Neural progenitor cell (in vitro differentiated cells): ENCODE measurements at regions not wholly inside any gene's neighbourhood (a gene's known extent, or its start where the extent isn't known, plus 50 kb on each side); places are given as distances from the start of the nearest gene placed in this dataset.

ENCODE experiments used
- DNase-seq: peaks from one replicate; pipeline ENCODE4 v3.0.0-alpha.2; 2016; ENCODE audit warnings: low spot score
- H2AFZ ChIP-seq: fragments of 200-600 bp; sonication (generic); replicated peaks from 2 replicates; pipeline ENCODE4 v1.6.1; 2016; ENCODE audit warnings: antibody characterized with exemption
- H3F3A ChIP-seq: fragments of 200-600 bp; sonication (generic); 2 replicates; pipeline ENCODE4 v1.6.1; 2016; ENCODE audit warnings: antibody characterized with exemption, low read depth
- H3K27ac ChIP-seq: fragments of 200-600 bp; sonication (generic); 2 replicates; pipeline ENCODE4 v1.5.1; 2016; ENCODE audit warnings: mild to moderate bottlenecking
- H3K27me3 ChIP-seq: fragments of 200-600 bp; sonication (generic); 2 replicates; pipeline ENCODE4 v1.6.1; 2016; ENCODE audit warnings: mild to moderate bottlenecking, moderate library complexity
- H3K36me3 ChIP-seq: fragments of 200-600 bp; sonication (generic); 2 replicates; pipeline ENCODE4 v1.5.1; 2016
- H3K4me1 ChIP-seq: fragments of 200-600 bp; sonication (generic); 2 replicates; pipeline ENCODE4 v1.6.1; 2016; ENCODE audit warnings: mixed run types
- H3K4me2 ChIP-seq: fragments of 200-600 bp; sonication (generic); 2 replicates; pipeline ENCODE4 v1.6.1; 2016
- H3K4me3 ChIP-seq: fragments of 200-600 bp; sonication (generic); 2 replicates; pipeline ENCODE4 v1.5.1; 2016
- H3K79me2 ChIP-seq: fragments of 200-600 bp; sonication (generic); 2 replicates; pipeline ENCODE4 v1.6.1; 2016; ENCODE audit warnings: low read depth
- H3K9ac ChIP-seq: fragments of 200-600 bp; sonication (generic); 2 replicates; pipeline ENCODE4 v1.6.1; 2016
- H3K9me3 ChIP-seq: fragments of 200-600 bp; sonication (generic); 2 replicates; pipeline ENCODE4 v1.5.1; 2016; ENCODE audit warnings: low read depth
- H4K20me1 ChIP-seq: fragments of 200-600 bp; sonication (generic); 2 replicates; pipeline ENCODE4 v1.6.1; 2016; ENCODE audit warnings: low read depth
- H3K27ac Mint-ChIP-seq: 3 replicates; pipeline ENCODE4 v1.8.0; 2021; ENCODE audit warnings: mixed read lengths
- H3K27me3 Mint-ChIP-seq: 2 replicates; pipeline ENCODE4 v1.8.0; 2022; ENCODE audit warnings: low read depth, mild to moderate bottlenecking, inconsistent platforms, moderate library complexity, mixed read lengths; ENCODE audit not compliant: insufficient read depth
- H3K36me3 Mint-ChIP-seq: 3 replicates; pipeline ENCODE4 v1.8.0; 2021; ENCODE audit warnings: mixed read lengths
- H3K4me1 Mint-ChIP-seq: 3 replicates; pipeline ENCODE4 v1.8.0; 2021; ENCODE audit warnings: mixed read lengths
- H3K4me3 Mint-ChIP-seq: 3 replicates; pipeline ENCODE4 v1.8.0; 2021; ENCODE audit warnings: mild to moderate bottlenecking, moderate library complexity, mixed read lengths
- H3K9me3 Mint-ChIP-seq: 3 replicates; pipeline ENCODE4 v1.8.0; 2020; ENCODE audit warnings: mixed read lengths
- EZH2 ChIP-seq: fragments of 200-600 bp; sonication (generic); IDR thresholded peaks from 2 replicates; pipeline ENCODE4 v1.6.1; 2017; ENCODE audit warnings: antibody characterized with exemption, mild to moderate bottlenecking, moderate library complexity
- EZH2phosphoT487 ChIP-seq: fragments of 200-600 bp; sonication (generic); IDR thresholded peaks from 2 replicates; pipeline ENCODE4 v1.6.1; 2017; ENCODE audit warnings: antibody characterized with exemption
- TF ChIP-seq, protein P1 (sequence below): fragments of 200-600 bp; sonication (generic); IDR thresholded peaks from 2 replicates; pipeline ENCODE4 v1.5.1; 2017; ENCODE audit warnings: antibody characterized with exemption, mild to moderate bottlenecking

- H3K4me2 ChIP-seq, result no peak overlapping the region
These were observed 245.4 kb upstream of the ANKH start for GRCh38 chr5:15116996-15117395.

DNA sequence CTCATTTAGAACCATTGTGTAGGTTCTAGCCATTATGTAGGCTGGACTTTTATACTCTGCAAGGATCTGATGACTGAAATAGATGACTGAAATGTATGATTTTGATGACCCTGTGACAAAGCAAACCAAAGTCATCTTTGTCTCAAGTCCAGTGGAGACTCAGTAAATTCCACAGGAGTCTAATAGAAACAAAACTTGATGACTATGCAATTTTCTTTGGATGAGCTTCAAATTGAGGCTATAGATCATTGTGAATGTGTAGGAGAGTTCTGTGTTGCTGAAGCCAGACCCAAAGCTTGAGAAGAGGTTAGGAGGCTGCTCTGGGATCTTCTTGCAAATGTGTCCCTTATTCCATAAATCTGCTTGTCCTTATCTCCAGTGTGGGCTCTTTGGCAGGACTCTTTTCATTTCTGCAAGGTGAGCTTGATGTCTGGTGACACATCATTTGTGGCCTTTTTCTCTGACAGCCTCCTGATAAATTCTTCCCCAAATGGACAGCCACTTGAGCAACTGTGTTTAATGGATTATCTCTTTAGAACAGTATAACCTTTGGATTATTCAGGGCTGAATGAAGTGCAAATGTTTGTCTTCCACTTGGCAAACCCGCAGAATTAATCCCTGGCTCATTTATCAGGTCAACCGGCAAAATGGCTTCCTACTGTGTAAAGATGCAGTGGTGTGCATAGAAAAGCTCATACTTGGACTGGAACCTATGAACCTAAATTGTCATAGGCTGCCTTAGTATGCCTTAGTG lies 235.1 kb upstream of the ANKH start:
- no peaks in the 10 kb centered on the region for H3K36me3 Mint-ChIP-seq
- Histone ChIP-seq H3K4me1 (no peaks in the 10 kb centered on the region), H2AFZ (no peak overlapping the region), H3F3A (no peaks in the 10 kb centered on the region), H3K9ac (no peak overlapping the region), H4K20me1 (no peaks in the 10 kb centered on the region), H3K9me3 (no peaks in the 10 kb centered on the region), H3K4me3 (no peak overlapping the region), H3K27me3 (no peaks in the 10 kb centered on the region), H3K27ac (no peak overlapping the region), H3K79me2 (no peaks in the 10 kb centered on the region), H3K36me3 (no peaks in the 10 kb centered on the region), H3K4me2 (no peak overlapping the region)
- peaks cover 3% of the 10 kb centered on the region for H3K27me3 Mint-ChIP-seq
- H3K27ac Mint-ChIP-seq, result no peak overlapping the region
- H3K4me1 Mint-ChIP-seq, result peaks cover 3% of the 10 kb centered on the region
- no peak overlapping the region for H3K4me3 Mint-ChIP-seq
- DNase-seq, result peak; percentile 2
- TF ChIP-seq EZH2phosphoT487 (no peak), EZH2 (no peak)
- TF ChIP-seq, protein P1, sequence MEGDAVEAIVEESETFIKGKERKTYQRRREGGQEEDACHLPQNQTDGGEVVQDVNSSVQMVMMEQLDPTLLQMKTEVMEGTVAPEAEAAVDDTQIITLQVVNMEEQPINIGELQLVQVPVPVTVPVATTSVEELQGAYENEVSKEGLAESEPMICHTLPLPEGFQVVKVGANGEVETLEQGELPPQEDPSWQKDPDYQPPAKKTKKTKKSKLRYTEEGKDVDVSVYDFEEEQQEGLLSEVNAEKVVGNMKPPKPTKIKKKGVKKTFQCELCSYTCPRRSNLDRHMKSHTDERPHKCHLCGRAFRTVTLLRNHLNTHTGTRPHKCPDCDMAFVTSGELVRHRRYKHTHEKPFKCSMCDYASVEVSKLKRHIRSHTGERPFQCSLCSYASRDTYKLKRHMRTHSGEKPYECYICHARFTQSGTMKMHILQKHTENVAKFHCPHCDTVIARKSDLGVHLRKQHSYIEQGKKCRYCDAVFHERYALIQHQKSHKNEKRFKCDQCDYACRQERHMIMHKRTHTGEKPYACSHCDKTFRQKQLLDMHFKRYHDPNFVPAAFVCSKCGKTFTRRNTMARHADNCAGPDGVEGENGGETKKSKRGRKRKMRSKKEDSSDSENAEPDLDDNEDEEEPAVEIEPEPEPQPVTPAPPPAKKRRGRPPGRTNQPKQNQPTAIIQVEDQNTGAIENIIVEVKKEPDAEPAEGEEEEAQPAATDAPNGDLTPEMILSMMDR, result no peak
- H3K9me3 Mint-ChIP-seq, result no peaks in the 10 kb centered on the region

More at GRCh38 chr5:15116996-15117395, 245.4 kb upstream of the ANKH start:
- Histone ChIP-seq H3K9ac (no peak overlapping the region), H3K4me3 (no peak overlapping the region), H3K36me3 (no peaks in the 10 kb centered on the region), H3K9me3 (no peaks in the 10 kb centered on the region), H3K27ac (no peak overlapping the region), H4K20me1 (no peaks in the 10 kb centered on the region), H3K27me3 (no peaks in the 10 kb centered on the region), H3F3A (no peaks in the 10 kb centered on the region), H3K4me1 (no peaks in the 10 kb centered on the region), H2AFZ (no peak overlapping the region), H3K79me2 (no peaks in the 10 kb centered on the region)
- Mint-ChIP-seq H3K9me3 (peaks cover 5% of the 10 kb centered on the region), H3K4me1 (peaks cover 3% of the 10 kb centered on the region), H3K27ac (no peak overlapping the region), H3K4me3 (no peak overlapping the region), H3K27me3 (peaks cover 3% of the 10 kb centered on the region), H3K36me3 (no peaks in the 10 kb centered on the region)
- no peak for TF ChIP-seq EZH2
- TF ChIP-seq, protein P1, result no peak
- no peak for TF ChIP-seq EZH2phosphoT487
- no peak for DNase-seq

DNA sequence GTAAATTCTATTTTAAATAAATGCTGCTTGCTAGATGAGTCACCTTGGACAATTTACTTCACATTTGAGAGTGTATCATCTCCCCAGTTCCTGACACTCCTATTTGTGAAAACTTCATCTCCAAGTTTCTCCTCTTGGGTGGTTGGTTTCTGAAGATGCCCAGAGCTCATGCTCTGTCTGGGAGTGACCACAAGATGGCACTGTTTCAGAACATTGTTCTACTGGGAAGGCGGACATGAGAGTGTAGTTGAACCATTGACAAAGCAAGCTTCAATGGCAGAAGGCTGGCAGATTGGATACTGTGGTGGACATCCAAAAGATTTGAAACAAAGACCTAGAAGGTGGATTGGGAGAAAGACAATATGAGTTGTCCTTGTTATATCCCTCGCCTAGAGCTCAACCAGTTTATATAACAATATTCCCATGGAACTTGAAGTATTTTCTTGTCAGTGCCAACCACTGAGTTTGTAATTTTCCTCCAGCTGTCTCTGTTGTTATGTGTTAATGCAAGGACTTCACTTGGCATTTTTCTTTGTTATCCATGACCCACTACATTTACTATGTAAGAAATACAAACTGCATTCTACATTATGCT lies 234.3 kb upstream of the ANKH start:
- TF ChIP-seq EZH2phosphoT487 (no peak), EZH2 (no peak)
- TF ChIP-seq, protein P1, result peak; percentile 91
- DNase-seq, result peak; percentile 72
- Histone ChIP-seq H3K4me2 (no peak overlapping the region), H3K79me2 (no peaks in the 10 kb centered on the region), H3K27me3 (no peaks in the 10 kb centered on the region), H3K9me3 (no peaks in the 10 kb centered on the region), H2AFZ (no peak overlapping the region), H4K20me1 (no peaks in the 10 kb centered on the region), H3F3A (no peaks in the 10 kb centered on the region), H3K4me3 (no peak overlapping the region), H3K9ac (no peak overlapping the region), H3K27ac (no peak overlapping the region), H3K4me1 (no peaks in the 10 kb centered on the region), H3K36me3 (no peaks in the 10 kb centered on the region)
- Mint-ChIP-seq H3K27me3 (peaks cover 3% of the 10 kb centered on the region), H3K27ac (no peak overlapping the region), H3K9me3 (no peaks in the 10 kb centered on the region), H3K36me3 (no peaks in the 10 kb centered on the region), H3K4me3 (no peak overlapping the region), H3K4me1 (peaks cover 3% of the 10 kb centered on the region)
